ENCODE measurements at regions not wholly inside any gene's neighbourhood (a gene's known extent, or its start where the extent isn't known, plus 50 kb on each side); places are given as distances from the start of the nearest gene placed in this dataset.

GRCh38 chr9:126017758-126018157, 270.6 kb downstream of the PBX3 start:
- DNase-seq (ENCODE audit: low spot score): no peak

- no peak for DNase-seq (ENCODE audit: low spot score)
Observed at GRCh38 chr9:126020836-126021235, 273.7 kb downstream of the PBX3 start.

DNA sequence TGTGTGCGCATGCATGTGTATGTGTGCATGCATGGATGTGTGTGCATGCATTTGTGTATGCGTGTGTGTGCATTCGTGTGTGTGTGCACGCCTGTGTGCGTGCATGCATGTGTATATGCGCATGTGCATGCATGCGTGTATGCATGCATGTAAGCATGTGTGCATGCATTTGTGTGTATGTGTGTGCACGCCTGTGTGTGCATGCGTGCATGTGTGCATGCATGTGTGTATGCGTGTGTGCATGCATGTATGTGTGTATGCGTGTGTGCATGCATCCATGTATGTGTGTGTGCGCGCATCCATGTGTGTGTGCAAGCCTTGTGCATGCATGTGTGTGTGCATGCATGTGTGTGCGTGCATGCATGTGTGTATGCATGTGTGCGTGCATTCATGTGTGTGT, 276.8 kb downstream of the PBX3 start:
- DNase-seq (ENCODE audit: low spot score): no peak

- no peak for DNase-seq (ENCODE audit: low spot score)
Observed at GRCh38 chr9:126024581-126025230, 277.5 kb downstream of the PBX3 start.

- DNase-seq (ENCODE audit: low spot score): no peak
Observed at GRCh38 chr9:126025991-126026390, 278.8 kb downstream of the PBX3 start.

DNA sequence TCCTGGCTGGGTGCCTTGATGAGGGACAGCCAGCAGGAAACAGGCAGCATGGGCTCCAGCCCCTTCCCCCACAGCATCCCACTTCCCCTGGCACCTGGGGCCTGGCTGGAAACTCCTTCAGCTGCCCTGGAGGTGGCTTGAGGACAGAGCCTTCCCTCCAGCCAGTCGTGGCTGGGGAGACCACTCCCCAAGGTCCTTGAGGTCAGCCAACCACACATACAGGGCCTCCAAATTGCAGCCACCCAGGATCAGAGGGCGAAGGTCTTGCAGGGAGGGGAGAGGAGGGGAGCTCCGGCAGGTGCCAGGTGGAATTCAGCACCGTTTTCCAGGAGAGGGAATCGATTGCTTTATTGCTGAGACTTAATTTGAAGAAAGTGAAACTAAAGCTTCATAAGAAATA, 280.4 kb downstream of the PBX3 start:
- no peak for DNase-seq (ENCODE audit: low spot score)

DNA sequence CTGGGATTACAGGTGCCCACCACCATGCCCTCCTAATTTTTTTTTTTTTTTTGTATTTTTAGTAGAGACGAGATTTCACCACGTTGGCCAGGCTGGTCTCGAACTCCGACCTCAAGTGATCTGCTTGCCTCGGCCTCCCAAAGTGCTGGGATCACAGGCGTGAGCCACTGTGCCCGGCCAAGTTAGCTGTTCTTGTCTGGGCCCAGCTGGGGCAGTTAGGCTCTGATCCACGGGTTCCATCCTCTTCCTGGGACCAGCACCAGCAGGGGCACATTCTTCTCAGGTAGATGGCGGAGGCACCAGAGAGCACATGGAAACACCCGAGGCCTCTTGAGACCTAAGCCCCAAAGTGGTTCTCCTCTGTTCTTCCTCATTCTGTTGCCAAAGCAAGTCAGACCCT, 281.6 kb downstream of the PBX3 start:
- DNase-seq (ENCODE audit: low spot score): no peak

GRCh38 chr9:126030716-126031115, 283.5 kb downstream of the PBX3 start:
- DNase-seq (ENCODE audit: low spot score): no peak

- DNase-seq (ENCODE audit: low spot score): no peak
Observed at GRCh38 chr9:126031116-126031515, 283.9 kb downstream of the PBX3 start.

GRCh38 chr9:126032135-126032534, 285.0 kb downstream of the PBX3 start:
- DNase-seq (ENCODE audit: low spot score): no peak

GRCh38 chr9:126033318-126033717, 286.1 kb downstream of the PBX3 start:
- DNase-seq (ENCODE audit: low spot score): no peak

GRCh38 chr9:126033956-126034355, 286.8 kb downstream of the PBX3 start:
- no peak for DNase-seq (ENCODE audit: low spot score)

DNA sequence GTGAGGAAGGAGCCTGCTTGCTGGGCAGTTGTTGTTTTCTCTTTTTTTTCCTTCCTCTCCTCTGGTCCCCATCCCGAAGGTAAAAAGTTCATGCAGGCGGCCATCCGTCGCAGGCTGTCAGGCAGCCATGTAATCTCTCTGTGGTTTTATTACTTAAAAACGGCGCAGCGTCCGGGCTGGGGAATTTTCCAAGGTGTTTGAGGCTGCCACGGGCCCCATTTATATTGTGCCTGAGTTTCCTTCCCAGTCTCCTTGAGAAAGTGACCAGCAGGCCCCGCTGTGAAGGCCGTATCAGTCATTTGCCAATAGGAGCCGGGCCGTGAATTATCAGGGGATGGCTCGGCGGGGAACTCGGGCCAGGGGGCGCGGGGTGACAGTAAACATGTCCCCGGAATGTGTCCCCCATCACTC, 289.7 kb downstream of the PBX3 start:
- no peak for DNase-seq (ENCODE audit: low spot score)

DNA sequence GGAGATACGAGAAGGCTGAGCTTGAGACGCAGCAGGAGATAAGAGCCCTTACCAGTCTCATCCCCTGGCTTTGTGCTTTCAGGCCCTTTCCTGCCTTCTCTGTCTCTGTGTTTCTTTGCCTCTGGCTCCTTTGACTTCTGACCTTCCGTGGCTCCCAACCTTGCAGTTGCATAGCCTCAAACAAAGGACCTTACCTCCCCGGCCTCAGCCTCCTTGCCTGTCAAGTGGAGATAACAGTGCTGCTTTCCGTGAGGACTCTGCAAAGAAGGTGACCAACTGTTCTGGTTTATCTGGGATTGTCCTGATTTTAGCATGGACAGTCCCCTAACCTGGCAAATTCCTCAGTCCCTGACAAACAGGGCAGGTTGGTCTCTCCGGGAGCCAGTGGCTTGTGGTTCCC, 287.8 kb upstream of the MVB12B start:
- DNase-seq (ENCODE audit: low spot score): no peak

GRCh38 chr9:126043681-126044080, 282.9 kb upstream of the MVB12B start:
- DNase-seq (ENCODE audit: low spot score): no peak

GRCh38 chr9:126049088-126049487, 277.5 kb upstream of the MVB12B start:
- DNase-seq (ENCODE audit: low spot score): no peak

- DNase-seq (ENCODE audit: low spot score): no peak
Observed at GRCh38 chr9:126049896-126050604, 276.6 kb upstream of the MVB12B start.

DNA sequence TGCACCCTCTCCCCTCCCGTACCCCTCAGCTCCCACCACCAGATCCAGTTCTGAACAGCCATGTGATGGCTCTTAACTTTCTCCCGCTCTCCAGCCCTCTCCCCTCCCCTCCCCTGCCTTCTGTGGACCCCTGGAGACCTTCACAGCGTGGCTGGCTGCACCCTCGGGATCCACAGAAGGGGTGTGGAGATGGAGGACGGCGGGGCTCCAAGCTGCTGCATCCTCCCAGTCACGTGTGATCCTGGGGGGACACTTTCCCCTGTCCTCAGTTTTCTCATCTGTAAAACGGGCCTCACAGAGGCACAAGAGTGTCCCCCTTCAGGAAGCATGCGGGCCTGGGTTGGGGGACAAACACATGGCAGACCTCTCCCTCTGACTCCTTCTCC, 276.0 kb upstream of the MVB12B start:
- no peak for DNase-seq (ENCODE audit: low spot score)

DNA sequence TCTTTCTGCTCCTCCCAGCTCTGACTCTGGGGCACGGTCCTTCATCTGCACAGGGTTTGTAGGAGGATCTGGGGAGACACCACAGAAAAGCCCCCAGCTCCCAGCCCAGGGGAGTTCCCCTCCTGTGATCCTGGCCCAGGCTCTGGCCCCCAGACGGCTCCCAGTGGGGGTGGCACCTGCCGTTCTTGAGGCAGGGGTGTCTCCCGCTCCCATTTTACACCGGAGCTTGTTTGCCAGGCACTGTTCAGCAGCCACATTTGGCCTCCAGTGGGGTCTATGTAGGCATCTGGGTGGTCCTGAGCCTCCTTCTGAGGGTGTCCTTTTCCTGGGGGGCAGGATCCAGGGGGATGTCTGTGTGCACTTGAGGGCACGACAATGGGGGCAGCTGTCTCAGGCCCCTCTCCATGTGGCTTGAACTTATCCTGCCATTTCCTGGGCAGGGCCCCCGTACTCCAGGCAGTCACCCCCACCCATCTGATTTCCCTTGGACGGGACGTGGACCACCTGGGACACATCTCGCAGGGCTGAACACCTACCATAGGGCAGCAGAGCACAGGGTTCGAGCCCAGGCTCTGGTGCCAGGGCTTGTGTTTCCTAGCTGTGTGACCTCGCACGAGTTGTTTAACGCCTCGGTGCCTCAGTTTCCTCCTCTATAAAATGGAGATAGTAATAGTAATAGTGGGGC, 275.0 kb upstream of the MVB12B start:
- DNase-seq (ENCODE audit: low spot score): no peak

DNA sequence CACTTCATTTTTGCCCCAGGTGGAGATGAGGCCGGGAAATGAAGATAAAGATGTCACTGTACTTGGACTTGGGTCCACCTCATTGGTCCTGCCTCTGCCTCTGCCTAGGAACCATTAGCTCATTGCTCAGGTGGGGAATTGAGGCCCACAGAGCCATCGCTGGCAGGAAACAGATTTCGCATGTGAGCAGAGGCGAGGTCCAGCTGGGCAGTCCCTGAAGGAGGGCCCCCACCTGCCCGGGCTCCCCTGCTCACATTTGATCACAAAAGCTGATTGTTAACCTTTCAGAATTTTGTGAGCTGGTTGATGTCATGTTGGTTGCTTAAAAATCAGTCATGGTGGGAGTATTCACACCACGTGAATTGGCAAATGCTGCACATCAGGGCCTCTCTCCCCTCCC, 273.8 kb upstream of the MVB12B start:
- DNase-seq (ENCODE audit: low spot score): no peak

DNA sequence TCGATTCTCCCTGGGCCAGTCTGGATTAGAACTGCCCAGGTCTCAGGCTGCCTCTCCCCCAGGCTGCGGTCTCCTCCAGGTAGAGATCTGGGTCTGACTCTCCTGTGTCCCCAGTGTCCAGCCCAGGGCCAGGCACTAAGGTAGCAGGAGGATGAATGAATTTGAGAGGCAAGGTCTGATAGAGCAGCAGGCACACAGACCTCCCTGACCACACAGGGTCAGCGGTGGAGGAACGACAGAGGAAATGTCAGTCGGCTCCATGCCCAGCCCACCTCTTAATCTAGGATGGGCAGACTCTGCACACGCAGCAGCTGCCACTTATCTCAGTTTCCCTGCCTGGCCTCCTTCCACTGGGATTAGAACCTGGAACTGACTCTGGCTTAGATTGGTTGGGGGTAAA, 272.7 kb upstream of the MVB12B start:
- DNase-seq (ENCODE audit: low spot score): no peak

DNA sequence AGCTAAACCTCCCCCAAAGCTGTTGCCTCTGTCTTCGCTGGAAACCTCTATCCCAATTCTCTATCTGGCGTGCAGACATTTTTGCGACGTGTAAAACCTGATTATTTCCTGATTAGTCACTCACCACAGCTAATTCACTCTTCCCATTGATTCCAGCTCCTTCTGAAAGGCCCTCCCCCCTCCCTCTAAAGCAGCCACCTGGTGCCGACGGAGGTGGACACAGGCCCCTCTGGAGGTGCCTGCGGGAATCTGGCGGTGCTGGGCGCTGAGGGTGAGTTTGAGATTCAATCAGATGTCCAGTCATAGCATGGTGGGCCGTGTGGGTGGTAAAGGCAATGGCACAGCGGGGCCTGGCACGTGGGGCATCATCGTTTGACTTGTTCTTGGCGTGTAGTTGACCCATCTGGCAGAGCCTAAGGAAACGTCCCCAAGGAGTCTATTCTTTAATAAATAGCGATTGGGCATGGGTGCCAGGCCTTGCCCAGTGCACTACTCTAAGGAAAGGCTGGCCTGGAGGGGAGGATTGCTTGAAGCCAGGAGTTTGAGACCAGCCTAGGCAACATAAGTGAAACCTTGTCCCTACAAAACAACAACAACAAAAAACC, 271.1 kb upstream of the MVB12B start:
- no peak for DNase-seq (ENCODE audit: low spot score)
